ENCODE measurements at regions not wholly inside any gene's neighbourhood (a gene's known extent, or its start where the extent isn't known, plus 50 kb on each side); places are given as distances from the start of the nearest gene placed in this dataset.
"Not testable (repeated sequence)": the region's sequence is repeated elsewhere in the genome, so short reads cannot be mapped to it uniquely, and the experiment has no call there.

DNA sequence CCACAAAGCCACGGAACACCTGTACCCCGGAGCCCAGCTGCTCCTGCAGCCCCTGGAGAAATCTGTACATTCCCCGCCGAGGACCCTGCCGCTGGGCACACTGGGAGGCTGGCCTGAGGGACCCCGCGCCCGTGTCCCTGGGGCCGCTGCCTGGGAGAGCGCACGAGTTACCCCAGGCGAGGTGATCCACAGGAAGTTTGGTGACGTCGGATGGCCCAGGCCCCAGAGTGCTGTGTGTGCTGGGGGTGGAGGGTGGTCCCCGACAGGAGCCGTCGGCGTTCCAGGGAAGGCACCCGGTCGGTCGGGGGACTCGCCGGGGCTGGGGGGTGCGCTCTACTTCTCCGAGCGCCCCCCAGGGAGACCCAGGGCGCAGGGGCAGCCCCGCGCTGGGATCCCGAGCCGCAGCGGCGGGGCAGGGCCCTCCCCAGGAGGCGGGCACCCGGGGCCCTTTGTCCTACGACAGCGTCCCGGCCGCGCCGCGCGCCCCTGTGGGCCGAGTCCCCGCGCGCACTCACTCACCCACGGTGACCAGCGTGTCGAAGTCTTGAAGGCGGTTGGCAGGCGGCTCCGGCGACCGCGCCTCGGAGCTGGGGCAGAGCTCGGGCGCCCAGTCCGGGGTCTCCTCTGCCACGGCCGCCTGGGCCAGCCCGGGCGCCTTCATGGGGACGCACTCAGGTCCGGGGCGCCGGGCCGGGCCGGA, 129.5 kb upstream of the PRKX start:
- H3K4me3 ChIP-seq (ENCODE audit: low read length), result peak overlapping the region; percentile 50
- not testable (repeated sequence) for H3K9me3 ChIP-seq (ENCODE audit: low read length); H4K20me1 ChIP-seq (ENCODE audit: insufficient read depth); H2AFZ ChIP-seq (ENCODE audit: low read depth, low read length); H3K9me2 ChIP-seq (ENCODE audit: insufficient read depth, low read length); H3K9ac ChIP-seq (ENCODE audit: low read length); H3K36me3 ChIP-seq (ENCODE audit: insufficient read depth, low read length); H3K4me2 ChIP-seq (ENCODE audit: low read length); H3K27ac ChIP-seq (ENCODE audit: low read length); H3F3A ChIP-seq (ENCODE audit: insufficient read depth, low read length, poor library complexity, severe bottlenecking); H3K27me3 ChIP-seq (ENCODE audit: insufficient read depth, low read depth, low read length); H3K79me2 ChIP-seq (replicated peaks; ENCODE audit: insufficient read depth, low read length)

DNA sequence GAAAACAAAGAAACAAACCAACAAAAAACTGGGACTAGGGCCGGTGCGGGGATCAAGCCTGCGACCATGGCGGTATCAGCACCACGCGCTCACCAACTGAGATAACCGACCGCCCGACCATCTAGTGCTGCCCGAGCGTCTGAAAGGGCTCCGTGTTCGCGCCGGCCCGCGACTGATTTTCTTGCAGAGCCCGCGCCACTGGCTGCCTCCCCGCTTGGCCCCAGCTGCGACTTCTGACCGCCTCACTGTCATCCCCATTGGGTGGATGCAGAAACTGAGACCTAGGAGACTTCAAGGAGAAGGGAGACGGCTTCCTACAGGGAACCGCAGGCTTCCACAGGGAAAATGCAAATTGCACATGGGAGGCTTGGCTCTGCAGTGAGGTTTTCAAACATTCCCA, 125.3 kb upstream of the PRKX start:
- H2AFZ ChIP-seq (ENCODE audit: low read depth, low read length); H3K9me3 ChIP-seq (ENCODE audit: low read length); H3K27me3 ChIP-seq (ENCODE audit: insufficient read depth, low read depth, low read length); H4K20me1 ChIP-seq (ENCODE audit: insufficient read depth); H3K9ac ChIP-seq (ENCODE audit: low read length); H3F3A ChIP-seq (ENCODE audit: insufficient read depth, low read length, poor library complexity, severe bottlenecking); H3K36me3 ChIP-seq (ENCODE audit: insufficient read depth, low read length); H3K27ac ChIP-seq (ENCODE audit: low read length); H3K4me2 ChIP-seq (ENCODE audit: low read length); H3K9me2 ChIP-seq (ENCODE audit: insufficient read depth, low read length); H3K79me2 ChIP-seq (replicated peaks; ENCODE audit: insufficient read depth, low read length); H3K4me3 ChIP-seq (ENCODE audit: low read length): not testable (repeated sequence)

DNA sequence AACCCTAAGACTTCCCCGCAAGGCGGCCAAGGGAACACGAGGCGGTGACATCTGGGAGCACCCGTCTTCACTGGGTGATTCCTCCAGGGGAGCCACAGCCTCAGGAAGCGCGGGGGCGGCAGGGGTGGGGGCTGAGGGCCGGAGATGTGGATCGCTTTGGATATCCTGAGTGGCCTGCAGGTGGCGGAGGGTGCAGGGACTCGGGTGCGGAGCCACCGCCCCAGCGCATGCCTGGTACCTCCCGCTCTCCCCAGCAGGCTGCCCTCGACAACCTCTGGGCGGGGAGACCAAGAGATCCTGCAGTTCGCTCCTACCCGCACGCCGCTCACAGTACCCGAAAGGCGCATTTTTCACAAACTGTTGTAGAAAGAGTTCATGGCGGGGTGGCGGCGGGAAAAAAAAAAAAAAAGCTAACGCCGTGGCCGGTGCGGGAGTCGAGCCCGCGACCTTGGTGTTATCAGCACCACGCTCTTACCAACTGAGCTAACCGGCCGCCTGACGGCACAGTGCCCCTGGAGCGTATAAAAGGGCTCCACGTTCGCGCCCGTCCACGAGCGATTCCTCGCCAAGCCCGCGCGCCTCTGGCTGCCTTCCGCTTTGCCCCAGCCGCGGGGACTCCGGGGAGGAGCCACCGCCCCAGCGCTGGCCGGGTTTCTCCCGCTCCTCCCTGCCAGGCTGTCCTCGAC, 124.7 kb upstream of the PRKX start:
- not testable (repeated sequence) for H2AFZ ChIP-seq (ENCODE audit: low read depth, low read length); H3K4me3 ChIP-seq (ENCODE audit: low read length); H3K4me2 ChIP-seq (ENCODE audit: low read length); H4K20me1 ChIP-seq (ENCODE audit: insufficient read depth); H3F3A ChIP-seq (ENCODE audit: insufficient read depth, low read length, poor library complexity, severe bottlenecking); H3K79me2 ChIP-seq (replicated peaks; ENCODE audit: insufficient read depth, low read length); H3K27ac ChIP-seq (ENCODE audit: low read length); H3K27me3 ChIP-seq (ENCODE audit: insufficient read depth, low read depth, low read length); H3K36me3 ChIP-seq (ENCODE audit: insufficient read depth, low read length); H3K9me3 ChIP-seq (ENCODE audit: low read length); H3K9me2 ChIP-seq (ENCODE audit: insufficient read depth, low read length); H3K9ac ChIP-seq (ENCODE audit: low read length)

DNA sequence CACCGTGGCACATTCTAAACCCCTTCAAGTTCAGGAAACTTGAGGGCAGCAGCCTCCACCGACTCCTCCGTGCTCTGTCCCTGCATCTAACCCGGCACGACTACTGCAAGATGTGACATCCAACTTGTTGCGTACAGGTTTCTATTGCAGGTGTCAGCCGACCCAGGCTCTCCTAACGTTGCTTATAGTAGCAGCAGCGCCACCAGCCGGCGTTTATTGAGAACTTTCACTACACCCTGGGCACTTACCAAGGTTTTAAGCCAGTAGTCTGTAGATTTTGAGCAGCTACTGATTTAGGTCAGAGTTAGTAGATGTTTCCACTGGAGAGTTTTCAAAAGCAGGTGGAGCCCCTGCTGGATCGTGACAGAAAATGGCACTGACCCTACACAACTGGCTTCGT, 123.8 kb upstream of the PRKX start:
- not testable (repeated sequence) for H3K4me3 ChIP-seq (ENCODE audit: low read length); H3K4me2 ChIP-seq (ENCODE audit: low read length); H3F3A ChIP-seq (ENCODE audit: insufficient read depth, low read length, poor library complexity, severe bottlenecking); H3K9me2 ChIP-seq (ENCODE audit: insufficient read depth, low read length); H4K20me1 ChIP-seq (ENCODE audit: insufficient read depth); H3K27me3 ChIP-seq (ENCODE audit: insufficient read depth, low read depth, low read length); H3K36me3 ChIP-seq (ENCODE audit: insufficient read depth, low read length); H3K9me3 ChIP-seq (ENCODE audit: low read length); H2AFZ ChIP-seq (ENCODE audit: low read depth, low read length); H3K27ac ChIP-seq (ENCODE audit: low read length); H3K9ac ChIP-seq (ENCODE audit: low read length); H3K79me2 ChIP-seq (replicated peaks; ENCODE audit: insufficient read depth, low read length)

DNA sequence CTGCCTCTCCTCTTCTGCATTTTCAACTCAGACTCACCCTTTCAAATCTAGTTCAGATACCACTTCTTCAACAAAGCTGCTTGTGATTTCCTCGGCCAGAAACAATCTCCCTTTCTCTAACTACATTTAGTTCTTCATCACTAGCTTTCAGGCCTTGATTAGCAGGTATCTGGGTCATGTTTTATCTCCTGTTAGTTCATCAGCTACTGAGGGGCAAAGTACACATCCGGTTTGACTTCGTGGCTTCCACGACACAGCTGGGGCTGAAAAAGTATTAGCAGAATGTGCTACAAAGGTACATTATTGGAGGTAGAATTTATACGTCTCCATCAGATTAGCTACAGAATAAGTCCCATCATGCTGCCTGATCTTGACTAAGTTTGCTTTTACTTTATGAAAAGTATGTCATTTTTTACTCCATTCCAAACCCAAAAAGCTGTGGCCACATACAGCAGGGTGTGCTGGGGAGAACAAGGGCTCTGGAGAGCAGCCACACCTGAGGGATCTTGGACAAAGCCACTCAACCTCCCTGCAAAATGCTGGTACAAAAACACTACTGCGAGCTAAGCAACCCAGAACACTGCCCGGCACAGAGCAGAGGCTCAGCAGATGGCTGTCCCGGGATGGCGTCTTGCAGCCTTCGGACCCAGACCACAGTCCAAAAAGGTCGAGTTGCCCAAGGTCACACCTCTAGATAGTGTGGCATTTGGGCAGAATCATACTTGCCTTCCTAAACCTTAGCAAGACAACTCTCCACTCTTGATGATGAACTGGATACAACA, 120.5 kb upstream of the PRKX start:
- H3K4me3 ChIP-seq (ENCODE audit: low read length); H3K27ac ChIP-seq (ENCODE audit: low read length); H2AFZ ChIP-seq (ENCODE audit: low read depth, low read length); H3K27me3 ChIP-seq (ENCODE audit: insufficient read depth, low read depth, low read length); H3K4me2 ChIP-seq (ENCODE audit: low read length); H3K9me2 ChIP-seq (ENCODE audit: insufficient read depth, low read length); H4K20me1 ChIP-seq (ENCODE audit: insufficient read depth); H3K9ac ChIP-seq (ENCODE audit: low read length); H3K79me2 ChIP-seq (replicated peaks; ENCODE audit: insufficient read depth, low read length); H3K9me3 ChIP-seq (ENCODE audit: low read length); H3K36me3 ChIP-seq (ENCODE audit: insufficient read depth, low read length); H3F3A ChIP-seq (ENCODE audit: insufficient read depth, low read length, poor library complexity, severe bottlenecking): not testable (repeated sequence)

DNA sequence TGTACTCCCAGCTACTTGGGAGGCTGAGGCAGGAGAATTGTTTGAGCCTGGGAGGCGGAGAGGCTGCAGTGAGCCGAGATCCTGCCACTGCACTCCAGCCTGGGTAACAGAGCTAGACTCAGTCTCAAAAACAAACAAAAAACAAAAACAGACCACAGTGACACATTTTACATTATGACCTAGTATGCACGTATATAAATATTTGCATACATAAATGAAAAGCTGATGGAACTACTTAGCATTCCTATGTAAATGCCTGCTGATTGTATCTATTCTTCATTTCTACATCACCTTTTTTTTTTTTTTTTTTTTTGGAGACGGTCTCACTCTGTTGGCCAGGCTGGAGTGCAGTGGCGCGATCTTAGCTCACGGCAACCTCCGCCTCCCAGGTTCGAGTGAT, 116.6 kb upstream of the PRKX start:
- not testable (repeated sequence) for H4K20me1 ChIP-seq (ENCODE audit: insufficient read depth); H2AFZ ChIP-seq (ENCODE audit: low read depth, low read length); H3K36me3 ChIP-seq (ENCODE audit: insufficient read depth, low read length); H3K4me3 ChIP-seq (ENCODE audit: low read length); H3K9me2 ChIP-seq (ENCODE audit: insufficient read depth, low read length); H3K9me3 ChIP-seq (ENCODE audit: low read length); H3K79me2 ChIP-seq (replicated peaks; ENCODE audit: insufficient read depth, low read length); H3F3A ChIP-seq (ENCODE audit: insufficient read depth, low read length, poor library complexity, severe bottlenecking); H3K9ac ChIP-seq (ENCODE audit: low read length); H3K4me2 ChIP-seq (ENCODE audit: low read length); H3K27ac ChIP-seq (ENCODE audit: low read length); H3K27me3 ChIP-seq (ENCODE audit: insufficient read depth, low read depth, low read length)

DNA sequence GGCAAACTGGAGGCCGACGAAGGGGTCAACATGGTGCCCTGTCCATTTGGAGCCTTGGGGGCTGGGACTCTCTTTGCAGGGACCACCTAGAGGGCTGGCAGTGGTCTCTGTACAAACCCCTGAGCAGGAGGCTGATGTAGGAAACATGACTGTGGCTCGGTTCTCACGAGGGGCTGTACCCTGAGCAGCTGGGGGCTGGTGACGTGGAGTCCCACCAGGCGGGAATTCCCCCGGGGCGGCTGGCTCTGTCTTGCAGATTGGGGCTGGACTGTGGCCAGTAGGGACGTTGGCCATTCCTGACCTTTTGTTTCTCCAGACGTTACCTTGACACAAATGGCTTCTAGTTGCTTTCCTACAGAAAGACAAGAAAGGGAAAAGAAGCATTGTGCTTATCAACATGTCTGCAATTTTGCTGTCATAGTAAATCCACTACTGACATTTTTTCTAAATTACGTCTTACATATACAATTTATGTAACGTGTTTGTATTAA, 115.6 kb upstream of the PRKX start:
- not testable (repeated sequence) for H3K79me2 ChIP-seq (replicated peaks; ENCODE audit: insufficient read depth, low read length); H3K27me3 ChIP-seq (ENCODE audit: insufficient read depth, low read depth, low read length); H3K36me3 ChIP-seq (ENCODE audit: insufficient read depth, low read length); H3K4me2 ChIP-seq (ENCODE audit: low read length); H3K4me3 ChIP-seq (ENCODE audit: low read length); H3K27ac ChIP-seq (ENCODE audit: low read length); H3F3A ChIP-seq (ENCODE audit: insufficient read depth, low read length, poor library complexity, severe bottlenecking); H2AFZ ChIP-seq (ENCODE audit: low read depth, low read length); H4K20me1 ChIP-seq (ENCODE audit: insufficient read depth); H3K9ac ChIP-seq (ENCODE audit: low read length); H3K9me3 ChIP-seq (ENCODE audit: low read length); H3K9me2 ChIP-seq (ENCODE audit: insufficient read depth, low read length)

Measured in neural cell (in vitro differentiated cells).